BJ (cell line): ENCODE measurements at regions not wholly inside any gene's neighbourhood (a gene's known extent, or its start where the extent isn't known, plus 50 kb on each side); places are given as distances from the start of the nearest gene placed in this dataset.

Source experiments
- CTCF ChIA-PET: fragments of 350-600 bp; formaldehyde crosslinking; extraction: SDS; loops from one replicate; lab custom pipeline; 2021; ENCODE audit warnings: antibody characterized with exemption, inconsistent platforms; lab: Yijun Ruan, JAX
- POLR2A ChIA-PET: fragments of 300-600 bp; sonication (Branson Sonifier 250); formaldehyde crosslinking; extraction: SDS; loops from one replicate; lab custom pipeline; 2021; ENCODE audit warnings: antibody characterized with exemption; lab: Charles Lee
- DNase-seq: peaks from one replicate; pipeline ENCODE4 v3.0.0-alpha.2; 2011; ENCODE audit warnings: low read depth
- H3K27me3 ChIP-seq: 2 replicates; pipeline ENCODE4 v1.6.0; 2011; ENCODE audit warnings: low read length; ENCODE audit not compliant: control insufficient read depth, insufficient read depth
- H3K36me3 ChIP-seq: 2 replicates; pipeline ENCODE4 v1.5.1; 2011; ENCODE audit warnings: low read length; ENCODE audit not compliant: control insufficient read depth, insufficient read depth
- H3K4me3 ChIP-seq: 2 replicates; pipeline ENCODE4 v1.5.1; 2011; ENCODE audit warnings: low read depth, mild to moderate bottlenecking, control low read depth, low read length
- TF ChIP-seq, protein P1 (sequence below): IDR thresholded peaks from 2 replicates; pipeline ENCODE4 v1.5.1; 2011; ENCODE audit warnings: low read depth, mild to moderate bottlenecking, control low read depth, inconsistent platforms, low read length, moderate library complexity; ENCODE audit not compliant: insufficient read depth

DNA sequence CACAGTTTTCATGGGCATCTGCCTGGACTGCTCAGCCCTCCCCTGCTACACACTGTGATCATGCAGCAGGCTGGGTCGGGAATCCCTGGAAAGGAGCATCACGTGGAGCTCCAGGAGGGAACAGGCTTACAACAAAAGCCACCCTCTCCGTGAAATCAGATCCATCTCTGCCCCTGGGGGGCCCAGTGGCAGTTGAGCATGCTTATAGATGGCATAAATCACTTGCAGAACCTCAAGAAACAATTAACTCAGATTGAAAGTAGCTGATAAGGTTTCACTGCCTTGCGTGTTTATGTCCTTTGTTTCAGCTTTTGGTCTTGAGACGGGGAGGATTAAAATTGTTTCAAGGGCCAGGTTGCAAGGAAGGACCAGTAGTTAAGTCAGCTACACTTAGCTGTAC, 354.8 kb upstream of the MEIS1 start:
- DNase-seq = no peak
- ChIA-PET CTCF (no interaction called here), POLR2A (no interaction called here)
- Histone ChIP-seq H3K36me3 (no peaks in the 10 kb centered on the region), H3K27me3 (no peaks in the 10 kb centered on the region), H3K4me3 (no peak overlapping the region)
- TF ChIP-seq, protein P1, sequence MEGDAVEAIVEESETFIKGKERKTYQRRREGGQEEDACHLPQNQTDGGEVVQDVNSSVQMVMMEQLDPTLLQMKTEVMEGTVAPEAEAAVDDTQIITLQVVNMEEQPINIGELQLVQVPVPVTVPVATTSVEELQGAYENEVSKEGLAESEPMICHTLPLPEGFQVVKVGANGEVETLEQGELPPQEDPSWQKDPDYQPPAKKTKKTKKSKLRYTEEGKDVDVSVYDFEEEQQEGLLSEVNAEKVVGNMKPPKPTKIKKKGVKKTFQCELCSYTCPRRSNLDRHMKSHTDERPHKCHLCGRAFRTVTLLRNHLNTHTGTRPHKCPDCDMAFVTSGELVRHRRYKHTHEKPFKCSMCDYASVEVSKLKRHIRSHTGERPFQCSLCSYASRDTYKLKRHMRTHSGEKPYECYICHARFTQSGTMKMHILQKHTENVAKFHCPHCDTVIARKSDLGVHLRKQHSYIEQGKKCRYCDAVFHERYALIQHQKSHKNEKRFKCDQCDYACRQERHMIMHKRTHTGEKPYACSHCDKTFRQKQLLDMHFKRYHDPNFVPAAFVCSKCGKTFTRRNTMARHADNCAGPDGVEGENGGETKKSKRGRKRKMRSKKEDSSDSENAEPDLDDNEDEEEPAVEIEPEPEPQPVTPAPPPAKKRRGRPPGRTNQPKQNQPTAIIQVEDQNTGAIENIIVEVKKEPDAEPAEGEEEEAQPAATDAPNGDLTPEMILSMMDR = no peak

DNA sequence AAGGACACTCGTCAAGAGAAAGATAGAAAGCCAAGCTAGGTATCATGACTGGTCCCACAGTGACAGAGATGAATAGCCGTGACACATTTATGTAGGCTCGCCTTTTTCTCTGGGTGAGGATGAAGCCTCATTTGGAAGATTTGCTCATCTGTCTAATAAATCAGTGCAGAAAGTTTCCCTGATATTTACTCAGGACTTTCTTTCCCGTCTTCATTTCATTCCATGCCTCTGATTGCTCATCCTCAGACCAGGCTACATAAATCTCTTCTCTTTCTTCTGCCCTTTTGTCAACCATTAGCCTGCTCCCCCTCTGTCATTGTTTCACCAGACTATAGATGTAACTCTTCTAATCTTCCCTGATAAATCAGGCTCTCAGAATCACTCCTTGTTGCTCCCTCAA, 361.8 kb upstream of the MEIS1 start:
- TF ChIP-seq, protein P1 = no peak
- DNase-seq = no peak
- H3K27me3 ChIP-seq = no peaks in the 10 kb centered on the region; the same call in 1 of the 2 replicates
- CTCF ChIA-PET = no interaction called here
- POLR2A ChIA-PET = no interaction called here
- H3K4me3 ChIP-seq = no peak overlapping the region
- H3K36me3 ChIP-seq = no peaks in the 10 kb centered on the region

DNA sequence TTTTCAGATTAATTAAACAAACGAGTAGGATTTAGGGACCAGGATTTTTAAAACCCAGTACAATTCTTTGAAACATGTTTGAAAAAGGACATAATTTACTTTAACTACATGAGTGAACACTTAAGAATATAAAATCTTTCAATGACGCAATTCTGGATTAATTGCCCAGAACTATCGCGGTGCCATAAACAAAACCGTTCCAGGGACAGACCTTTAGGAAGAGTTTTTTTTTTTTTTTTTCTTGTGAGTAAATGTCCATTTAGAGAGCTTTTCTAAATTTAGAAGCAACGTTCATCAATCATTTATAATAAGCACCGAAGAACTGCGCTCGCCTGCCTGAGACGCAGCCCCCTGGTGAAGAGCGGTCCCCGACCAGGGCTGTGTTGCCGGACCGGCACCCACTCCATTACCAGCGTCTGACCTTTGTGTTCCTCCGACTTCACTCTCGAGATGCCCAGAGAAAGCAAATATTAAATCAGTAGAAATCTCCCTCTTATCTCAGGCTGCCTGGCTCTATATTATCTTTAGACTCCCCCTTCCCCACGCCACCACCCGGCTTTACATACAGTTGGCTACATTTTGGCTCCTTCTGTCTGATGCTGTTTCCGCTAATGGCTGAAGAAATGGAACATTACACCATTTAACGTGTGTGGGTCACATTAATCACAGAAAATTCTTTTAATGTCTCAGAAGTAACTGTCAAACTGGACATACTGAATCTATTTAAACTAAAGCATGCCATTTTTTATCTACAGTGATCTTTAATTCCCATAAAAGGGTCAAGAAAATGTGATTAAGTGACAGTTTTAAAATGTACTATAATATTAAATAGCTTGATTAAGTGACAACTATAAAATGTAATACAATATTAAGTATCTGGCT, 364.0 kb upstream of the MEIS1 start:
- CTCF ChIA-PET = no interaction called here
- no peaks in the 10 kb centered on the region; the same call in 1 of the 2 replicates for H3K27me3 ChIP-seq
- no peak for DNase-seq
- H3K36me3 ChIP-seq = no peaks in the 10 kb centered on the region
- POLR2A ChIA-PET = no interaction called here
- no peak overlapping the region for H3K4me3 ChIP-seq
- TF ChIP-seq, protein P1 = no peak

DNA sequence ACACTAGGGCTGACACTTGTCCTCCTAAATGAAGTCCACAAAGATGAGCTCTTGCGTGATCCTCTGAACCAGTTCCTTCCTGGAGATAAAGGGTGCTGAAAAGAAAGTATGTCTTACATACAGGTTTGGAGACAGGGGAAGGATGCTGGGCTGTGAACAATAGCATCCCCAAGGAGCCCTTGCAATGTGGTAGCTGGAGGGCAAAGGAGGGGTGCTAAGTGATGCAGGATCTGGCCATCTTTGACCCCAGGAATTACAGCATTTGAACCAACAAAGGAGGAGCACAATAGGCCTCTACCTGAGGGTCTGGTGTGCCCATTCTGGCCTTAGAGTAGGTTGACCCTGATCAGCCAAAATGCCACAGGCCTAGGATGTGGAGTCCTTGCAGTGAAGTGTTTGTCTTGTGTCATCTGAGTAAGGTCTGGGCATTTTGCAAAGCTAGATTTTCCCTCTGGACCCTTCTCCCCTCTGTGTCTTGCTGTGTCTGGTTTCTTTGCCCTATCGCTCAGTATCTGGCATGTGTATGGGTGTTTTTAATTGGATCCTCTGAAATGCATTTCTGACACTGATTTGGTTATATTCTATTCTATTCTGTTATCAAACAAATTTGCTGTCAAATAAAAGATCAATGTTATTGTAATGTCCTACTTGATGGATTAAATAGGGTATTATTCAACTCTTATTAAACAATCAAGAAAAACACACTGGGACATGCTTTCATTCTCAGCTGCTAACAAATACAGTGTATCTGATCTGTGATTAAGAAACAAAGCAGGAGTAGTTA, 364.8 kb upstream of the MEIS1 start:
- no peak for DNase-seq
- Histone ChIP-seq H3K27me3 (no peaks in the 10 kb centered on the region; the same call in 1 of the 2 replicates), H3K36me3 (no peaks in the 10 kb centered on the region), H3K4me3 (no peak overlapping the region)
- CTCF ChIA-PET = no interaction called here
- POLR2A ChIA-PET = no interaction called here
- TF ChIP-seq, protein P1 = no peak

DNA sequence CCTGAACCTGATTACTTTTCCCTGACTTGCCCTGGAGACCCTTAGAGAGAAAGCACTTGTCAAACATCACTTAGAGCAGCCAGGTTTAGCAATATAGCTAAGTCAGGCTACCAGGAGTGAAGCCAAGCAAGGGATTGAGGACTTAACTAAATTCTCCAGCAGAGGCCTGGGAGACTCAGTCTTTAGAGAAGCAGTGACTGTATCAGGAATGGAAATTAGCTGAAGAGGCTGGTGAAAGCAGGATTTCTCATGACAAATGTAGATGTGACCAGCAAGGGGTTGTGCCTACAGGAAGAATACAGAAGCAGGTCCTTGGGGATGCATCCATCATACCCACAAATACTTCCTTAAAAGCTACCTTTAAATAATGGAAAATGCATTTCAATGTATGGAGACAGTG, 368.9 kb upstream of the MEIS1 start:
- ChIA-PET POLR2A (no interaction called here), CTCF (no interaction called here)
- H3K4me3 ChIP-seq = no peak overlapping the region
- H3K36me3 ChIP-seq = no peaks in the 10 kb centered on the region
- TF ChIP-seq, protein P1 = no peak
- no peak for DNase-seq
- H3K27me3 ChIP-seq = no peaks in the 10 kb centered on the region; the same call in 1 of the 2 replicates
